Neural progenitor cell (in vitro differentiated cells): ENCODE measurements at regions not wholly inside any gene's neighbourhood (a gene's known extent, or its start where the extent isn't known, plus 50 kb on each side); places are given as distances from the start of the nearest gene placed in this dataset.

ENCODE experiments used
- DNase-seq: peaks from one replicate; pipeline ENCODE4 v3.0.0-alpha.2; 2016; ENCODE audit warnings: low spot score
- H2AFZ ChIP-seq: fragments of 200-600 bp; sonication (generic); replicated peaks from 2 replicates; pipeline ENCODE4 v1.6.1; 2016; ENCODE audit warnings: antibody characterized with exemption
- H3F3A ChIP-seq: fragments of 200-600 bp; sonication (generic); 2 replicates; pipeline ENCODE4 v1.6.1; 2016; ENCODE audit warnings: antibody characterized with exemption, low read depth
- H3K27ac ChIP-seq: fragments of 200-600 bp; sonication (generic); 2 replicates; pipeline ENCODE4 v1.5.1; 2016; ENCODE audit warnings: mild to moderate bottlenecking
- H3K27me3 ChIP-seq: fragments of 200-600 bp; sonication (generic); 2 replicates; pipeline ENCODE4 v1.6.1; 2016; ENCODE audit warnings: mild to moderate bottlenecking, moderate library complexity
- H3K36me3 ChIP-seq: fragments of 200-600 bp; sonication (generic); 2 replicates; pipeline ENCODE4 v1.5.1; 2016
- H3K4me1 ChIP-seq: fragments of 200-600 bp; sonication (generic); 2 replicates; pipeline ENCODE4 v1.6.1; 2016; ENCODE audit warnings: mixed run types
- H3K4me2 ChIP-seq: fragments of 200-600 bp; sonication (generic); 2 replicates; pipeline ENCODE4 v1.6.1; 2016
- H3K4me3 ChIP-seq: fragments of 200-600 bp; sonication (generic); 2 replicates; pipeline ENCODE4 v1.5.1; 2016
- H3K79me2 ChIP-seq: fragments of 200-600 bp; sonication (generic); 2 replicates; pipeline ENCODE4 v1.6.1; 2016; ENCODE audit warnings: low read depth
- H3K9ac ChIP-seq: fragments of 200-600 bp; sonication (generic); 2 replicates; pipeline ENCODE4 v1.6.1; 2016
- H3K9me3 ChIP-seq: fragments of 200-600 bp; sonication (generic); 2 replicates; pipeline ENCODE4 v1.5.1; 2016; ENCODE audit warnings: low read depth
- H4K20me1 ChIP-seq: fragments of 200-600 bp; sonication (generic); 2 replicates; pipeline ENCODE4 v1.6.1; 2016; ENCODE audit warnings: low read depth
- H3K27ac Mint-ChIP-seq: 3 replicates; pipeline ENCODE4 v1.8.0; 2021; ENCODE audit warnings: mixed read lengths
- H3K27me3 Mint-ChIP-seq: 2 replicates; pipeline ENCODE4 v1.8.0; 2022; ENCODE audit warnings: low read depth, mild to moderate bottlenecking, inconsistent platforms, moderate library complexity, mixed read lengths; ENCODE audit not compliant: insufficient read depth
- H3K36me3 Mint-ChIP-seq: 3 replicates; pipeline ENCODE4 v1.8.0; 2021; ENCODE audit warnings: mixed read lengths
- H3K4me1 Mint-ChIP-seq: 3 replicates; pipeline ENCODE4 v1.8.0; 2021; ENCODE audit warnings: mixed read lengths
- H3K4me3 Mint-ChIP-seq: 3 replicates; pipeline ENCODE4 v1.8.0; 2021; ENCODE audit warnings: mild to moderate bottlenecking, moderate library complexity, mixed read lengths
- H3K9me3 Mint-ChIP-seq: 3 replicates; pipeline ENCODE4 v1.8.0; 2020; ENCODE audit warnings: mixed read lengths
- EZH2 ChIP-seq: fragments of 200-600 bp; sonication (generic); IDR thresholded peaks from 2 replicates; pipeline ENCODE4 v1.6.1; 2017; ENCODE audit warnings: antibody characterized with exemption, mild to moderate bottlenecking, moderate library complexity
- EZH2phosphoT487 ChIP-seq: fragments of 200-600 bp; sonication (generic); IDR thresholded peaks from 2 replicates; pipeline ENCODE4 v1.6.1; 2017; ENCODE audit warnings: antibody characterized with exemption
- TF ChIP-seq, protein P1 (sequence below): fragments of 200-600 bp; sonication (generic); IDR thresholded peaks from 2 replicates; pipeline ENCODE4 v1.5.1; 2017; ENCODE audit warnings: antibody characterized with exemption, mild to moderate bottlenecking

DNA sequence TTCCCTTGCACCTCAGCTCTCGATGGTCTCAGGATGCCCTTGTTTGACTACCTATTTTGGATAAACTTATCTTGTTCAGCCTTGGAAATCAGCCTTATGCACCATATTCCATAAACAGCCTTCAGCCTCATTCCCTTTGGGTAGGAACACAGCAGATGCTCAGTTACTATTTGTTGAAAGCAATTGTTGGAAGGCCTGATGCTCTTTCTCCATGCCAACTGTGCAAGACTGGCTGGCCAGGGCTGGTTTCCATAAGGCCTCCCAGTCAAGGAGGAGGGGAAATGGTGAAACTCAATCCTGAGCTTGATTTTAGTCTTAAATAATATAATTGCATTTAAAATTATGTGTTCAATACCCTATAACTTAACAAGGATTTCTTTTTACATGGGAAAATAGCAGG is 121.1 kb upstream of the DEPDC1 start:
- TF ChIP-seq EZH2, result no peak
- H3K27ac ChIP-seq, result no peak overlapping the region

DNA sequence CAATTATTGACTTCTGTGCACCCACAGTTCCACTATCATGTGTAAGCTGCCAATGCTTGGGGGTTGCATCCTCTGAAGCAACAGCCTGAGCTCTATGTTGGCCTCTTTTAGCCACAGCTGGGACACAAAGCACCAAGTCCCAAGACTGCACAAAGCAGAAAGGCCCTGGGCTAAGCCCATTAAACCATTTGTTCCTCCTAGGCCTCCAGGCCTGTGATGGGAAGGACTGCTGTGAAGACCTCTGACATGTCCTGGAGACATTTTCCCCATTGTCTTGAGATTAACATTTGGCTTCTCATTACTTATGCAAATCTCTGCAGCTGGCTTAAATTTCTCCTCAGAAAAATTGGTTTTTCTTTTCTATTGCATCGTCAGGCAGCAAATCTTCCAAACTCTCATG is 123.7 kb upstream of the DEPDC1 start:
- TF ChIP-seq, protein P1, sequence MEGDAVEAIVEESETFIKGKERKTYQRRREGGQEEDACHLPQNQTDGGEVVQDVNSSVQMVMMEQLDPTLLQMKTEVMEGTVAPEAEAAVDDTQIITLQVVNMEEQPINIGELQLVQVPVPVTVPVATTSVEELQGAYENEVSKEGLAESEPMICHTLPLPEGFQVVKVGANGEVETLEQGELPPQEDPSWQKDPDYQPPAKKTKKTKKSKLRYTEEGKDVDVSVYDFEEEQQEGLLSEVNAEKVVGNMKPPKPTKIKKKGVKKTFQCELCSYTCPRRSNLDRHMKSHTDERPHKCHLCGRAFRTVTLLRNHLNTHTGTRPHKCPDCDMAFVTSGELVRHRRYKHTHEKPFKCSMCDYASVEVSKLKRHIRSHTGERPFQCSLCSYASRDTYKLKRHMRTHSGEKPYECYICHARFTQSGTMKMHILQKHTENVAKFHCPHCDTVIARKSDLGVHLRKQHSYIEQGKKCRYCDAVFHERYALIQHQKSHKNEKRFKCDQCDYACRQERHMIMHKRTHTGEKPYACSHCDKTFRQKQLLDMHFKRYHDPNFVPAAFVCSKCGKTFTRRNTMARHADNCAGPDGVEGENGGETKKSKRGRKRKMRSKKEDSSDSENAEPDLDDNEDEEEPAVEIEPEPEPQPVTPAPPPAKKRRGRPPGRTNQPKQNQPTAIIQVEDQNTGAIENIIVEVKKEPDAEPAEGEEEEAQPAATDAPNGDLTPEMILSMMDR, result no peak
- TF ChIP-seq EZH2phosphoT487, result no peak
- TF ChIP-seq EZH2, result no peak
- H3K4me2 ChIP-seq, result no peak overlapping the region
- H2AFZ ChIP-seq, result no peak overlapping the region
- no peaks in the 10 kb centered on the region for H3K79me2 ChIP-seq
- H3K27me3 ChIP-seq, result no peaks in the 10 kb centered on the region
- Mint-ChIP-seq H3K4me1 (peaks cover 12% of the 10 kb centered on the region), H3K4me3 (no peak overlapping the region), H3K36me3 (peaks cover 3% of the 10 kb centered on the region), H3K27me3 (no peaks in the 10 kb centered on the region), H3K9me3 (peaks cover 19% of the 10 kb centered on the region), H3K27ac (no peak overlapping the region)
- H3K36me3 ChIP-seq, result no peaks in the 10 kb centered on the region
- no peak for DNase-seq
- H3K9me3 ChIP-seq, result peaks cover 23% of the 10 kb centered on the region
- peaks cover 10% of the 10 kb centered on the region for H3K4me1 ChIP-seq
- H3F3A ChIP-seq, result no peaks in the 10 kb centered on the region
- H3K9ac ChIP-seq, result no peak overlapping the region
- no peak overlapping the region for H3K27ac ChIP-seq
- no peak overlapping the region for H3K4me3 ChIP-seq
- no peaks in the 10 kb centered on the region for H4K20me1 ChIP-seq

More for the DNA sequence above, 121.1 kb upstream of the DEPDC1 start:
- DNase-seq, result no peak
- Histone ChIP-seq H3K9me3 (peaks cover 23% of the 10 kb centered on the region), H3K9ac (no peak overlapping the region), H4K20me1 (no peaks in the 10 kb centered on the region), H3K79me2 (no peaks in the 10 kb centered on the region), H3K4me2 (no peak overlapping the region), H3K4me3 (no peak overlapping the region), H2AFZ (no peak overlapping the region), H3K27me3 (no peaks in the 10 kb centered on the region), H3K36me3 (no peaks in the 10 kb centered on the region), H3K4me1 (no peaks in the 10 kb centered on the region), H3F3A (no peaks in the 10 kb centered on the region)
- H3K4me1 Mint-ChIP-seq, result no peaks in the 10 kb centered on the region
- peaks cover 3% of the 10 kb centered on the region for H3K36me3 Mint-ChIP-seq
- H3K4me3 Mint-ChIP-seq, result no peak overlapping the region
- H3K27me3 Mint-ChIP-seq, result no peaks in the 10 kb centered on the region
- H3K27ac Mint-ChIP-seq, result no peak overlapping the region
- peaks cover 19% of the 10 kb centered on the region for H3K9me3 Mint-ChIP-seq

DNA sequence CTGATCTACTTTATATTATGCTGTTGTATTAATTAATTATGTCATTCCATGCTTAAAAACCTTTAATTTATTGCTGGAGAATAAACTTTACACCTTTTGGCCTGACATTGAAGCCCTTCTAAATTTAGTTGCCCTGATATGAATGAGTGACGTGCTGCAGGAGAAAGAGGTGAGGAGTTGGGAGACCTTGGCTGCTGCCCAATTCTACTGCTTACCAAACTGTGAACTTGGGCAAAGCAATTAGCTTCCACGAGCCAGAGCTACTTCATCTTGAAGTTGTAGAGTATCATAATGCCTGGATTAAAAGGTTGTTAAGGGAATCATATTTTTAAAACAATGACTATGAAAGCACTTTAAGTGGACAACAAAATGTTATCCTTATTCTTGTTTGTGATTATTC is 126.8 kb upstream of the DEPDC1 start:
- Histone ChIP-seq H3K36me3 (no peaks in the 10 kb centered on the region), H3K4me1 (peaks cover 10% of the 10 kb centered on the region), H4K20me1 (no peaks in the 10 kb centered on the region), H3K79me2 (no peaks in the 10 kb centered on the region), H3K27me3 (no peaks in the 10 kb centered on the region), H3K9ac (no peak overlapping the region), H2AFZ (no peak overlapping the region), H3K9me3 (peaks cover 22% of the 10 kb centered on the region), H3K4me2 (no peak overlapping the region), H3F3A (no peaks in the 10 kb centered on the region), H3K27ac (no peak overlapping the region), H3K4me3 (no peak overlapping the region)
- peak overlapping the region; percentile 81 for H3K27ac Mint-ChIP-seq
- TF ChIP-seq, protein P1, result no peak
- TF ChIP-seq EZH2phosphoT487 (no peak), EZH2 (no peak)
- H3K27me3 Mint-ChIP-seq, result no peaks in the 10 kb centered on the region
- no peak for DNase-seq
- H3K9me3 Mint-ChIP-seq, result peaks cover 19% of the 10 kb centered on the region
- H3K36me3 Mint-ChIP-seq, result peaks cover 3% of the 10 kb centered on the region
- peaks cover 12% of the 10 kb centered on the region for H3K4me1 Mint-ChIP-seq
- H3K4me3 Mint-ChIP-seq, result no peak overlapping the region

DNA sequence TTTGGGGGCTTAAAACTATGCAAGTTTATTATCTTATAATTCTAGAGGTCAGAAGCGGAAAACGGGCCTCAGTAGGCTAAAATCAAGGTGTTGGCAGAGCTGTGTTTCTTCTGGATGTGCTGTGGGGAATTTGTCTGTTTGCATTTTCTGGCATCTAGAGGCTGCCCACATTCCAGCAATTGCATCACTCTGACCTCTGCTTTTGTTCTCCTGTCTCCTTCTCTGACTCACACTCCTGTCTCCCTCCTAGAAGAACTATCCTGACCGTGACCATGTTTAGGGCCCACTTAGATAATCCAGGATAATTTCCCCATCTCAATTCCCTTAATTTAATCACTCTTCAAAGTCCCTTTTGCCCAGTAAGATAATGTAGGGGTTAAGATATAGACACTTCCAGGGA is 127.4 kb upstream of the DEPDC1 start:
- H3K27me3 ChIP-seq, result no peaks in the 10 kb centered on the region
- H2AFZ ChIP-seq, result no peak overlapping the region
- peaks cover 10% of the 10 kb centered on the region for H3K4me1 ChIP-seq
- no peaks in the 10 kb centered on the region for H4K20me1 ChIP-seq
- peaks cover 12% of the 10 kb centered on the region for H3K4me1 Mint-ChIP-seq
- peaks cover 3% of the 10 kb centered on the region for H3K36me3 Mint-ChIP-seq
- TF ChIP-seq EZH2, result no peak
- TF ChIP-seq, protein P1, result no peak
- TF ChIP-seq EZH2phosphoT487, result no peak
- H3F3A ChIP-seq, result no peaks in the 10 kb centered on the region
- DNase-seq, result peak; percentile 13
- H3K79me2 ChIP-seq, result no peaks in the 10 kb centered on the region
- peaks cover 19% of the 10 kb centered on the region for H3K9me3 Mint-ChIP-seq
- peak overlapping the region; percentile 13 for H3K27ac Mint-ChIP-seq
- H3K4me3 ChIP-seq, result no peak overlapping the region
- peak overlapping the region; percentile 33 for H3K4me2 ChIP-seq
- H3K4me3 Mint-ChIP-seq, result no peak overlapping the region
- H3K27me3 Mint-ChIP-seq, result no peaks in the 10 kb centered on the region
- no peak overlapping the region for H3K9ac ChIP-seq
- H3K9me3 ChIP-seq, result peaks cover 18% of the 10 kb centered on the region
- no peak overlapping the region for H3K27ac ChIP-seq
- no peaks in the 10 kb centered on the region for H3K36me3 ChIP-seq
